ENCODE measurements at regions not wholly inside any gene's neighbourhood (a gene's known extent, or its start where the extent isn't known, plus 50 kb on each side); places are given as distances from the start of the nearest gene placed in this dataset.

- TF ChIP-seq POLR2AphosphoS5 (IDR thresholded peaks at IDR 0.05; ENCODE audit: low read depth, low read length) (no peak), RNF2 (IDR thresholded peaks at IDR 0.05; ENCODE audit: borderline replicate concordance, low read depth, low read length, missing control alignments, poor library complexity, severe bottlenecking) (no peak), CTCF (IDR thresholded peaks at IDR 0.05; ENCODE audit: control extremely low read depth in 1 of 3, insufficient read depth in 1 of 3, low read depth in 1 of 3, low read length in 3 of 3) (no peak), CEBPB (IDR thresholded peaks at IDR 0.05; ENCODE audit: low read depth, low read length) (no peak), POLR2A (IDR thresholded peaks at IDR 0.05; ENCODE audit: control extremely low read depth in 1 of 2, low read depth in 2 of 2, low read length in 2 of 2) (no peak), EP300 (IDR thresholded peaks at IDR 0.05; ENCODE audit: borderline replicate concordance in 1 of 2, low read depth in 2 of 2, low read length in 2 of 2) (no peak), SP1 (IDR thresholded peaks at IDR 0.05; ENCODE audit: low read depth, low read length) (no peak), EGR1 (IDR thresholded peaks at IDR 0.05; ENCODE audit: borderline replicate concordance, low read depth, low read length) (no peak), MAX (IDR thresholded peaks at IDR 0.05) (no peak), YY1 (IDR thresholded peaks at IDR 0.05; ENCODE audit: low read depth, low read length) (no peak), HDAC2 (IDR thresholded peaks at IDR 0.05; ENCODE audit: borderline replicate concordance in 1 of 2, low read depth in 2 of 2, low read length in 2 of 2) (no peak), EZH2 (IDR thresholded peaks at IDR 0.05; ENCODE audit: low read depth, low read length, severe bottlenecking) (no peak), SRF (IDR thresholded peaks at IDR 0.05; ENCODE audit: low read depth, low read length) (no peak)
Observed at GRCh38 chr1:239896980-239897379, 194.7 kb upstream of the FMN2 start.

All from H1 (cell line).